Coronary artery (tissue), 2 donors: ENCODE measurements at regions not wholly inside any gene's neighbourhood (a gene's known extent, or its start where the extent isn't known, plus 50 kb on each side); places are given as distances from the start of the nearest gene placed in this dataset.

Experiments used
- DNase-seq: peaks from one replicate; pipeline ENCODE4 v3.0.0-alpha.2; 2017; ENCODE audit warnings: low spot score
- H3K27ac ChIP-seq, 2 donors: fragments of 200-600 bp; sonication (generic); one replicate each; pipeline ENCODE4 v1.5.1; 2016 to 2019
- H3K4me3 ChIP-seq: fragments of 200-600 bp; sonication (generic); 2 replicates; pipeline ENCODE4 v1.5.1; 2016; ENCODE audit warnings: mild to moderate bottlenecking, moderate library complexity
- CTCF ChIP-seq: fragments of 200-600 bp; sonication (generic); IDR thresholded peaks from one replicate; pipeline ENCODE4 v1.5.1; 2019; ENCODE audit warnings: antibody characterized with exemption

- Histone ChIP-seq H3K27ac (no peak overlapping the region), H3K4me3 (no peak overlapping the region)
- no peak for DNase-seq
- no peak for TF ChIP-seq CTCF
These were observed 533.7 kb upstream of the DAB1 start for GRCh38 chr1:57957576-57957975.

- TF ChIP-seq CTCF: no peak
- Histone ChIP-seq H3K4me3 (no peak overlapping the region), H3K27ac (no peak overlapping the region)
- no peak for DNase-seq
These were observed 527.5 kb upstream of the DAB1 start for GRCh38 chr1:57951390-57951789.

GRCh38 chr1:57949168-57949567 lies 525.3 kb upstream of the DAB1 start:
- no peak overlapping the region for H3K4me3 ChIP-seq
- H3K27ac ChIP-seq: no peak overlapping the region
- no peak for DNase-seq
- TF ChIP-seq CTCF: no peak

DNA sequence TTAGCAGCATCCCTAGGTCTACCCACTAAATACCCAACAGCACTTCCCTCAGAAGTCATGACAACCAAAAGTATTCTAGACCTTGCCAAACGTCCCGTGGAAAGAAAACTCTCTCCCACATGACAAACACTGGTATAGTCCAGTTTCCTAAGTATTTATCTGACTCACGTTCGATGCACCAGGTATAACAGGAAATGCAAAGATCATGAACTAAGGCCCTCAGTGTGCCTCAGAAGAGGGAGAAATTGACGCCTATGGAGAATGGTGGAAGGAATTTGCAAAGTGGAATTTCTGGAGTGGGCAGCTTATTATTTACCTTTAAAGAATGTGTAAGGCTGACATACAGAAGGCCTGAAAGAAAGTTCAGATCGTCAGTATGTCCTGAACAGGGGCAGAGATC lies 523.6 kb upstream of the DAB1 start:
- DNase-seq: no peak
- Histone ChIP-seq H3K27ac (no peak overlapping the region), H3K4me3 (no peak overlapping the region)
- TF ChIP-seq CTCF: no peak

DNA sequence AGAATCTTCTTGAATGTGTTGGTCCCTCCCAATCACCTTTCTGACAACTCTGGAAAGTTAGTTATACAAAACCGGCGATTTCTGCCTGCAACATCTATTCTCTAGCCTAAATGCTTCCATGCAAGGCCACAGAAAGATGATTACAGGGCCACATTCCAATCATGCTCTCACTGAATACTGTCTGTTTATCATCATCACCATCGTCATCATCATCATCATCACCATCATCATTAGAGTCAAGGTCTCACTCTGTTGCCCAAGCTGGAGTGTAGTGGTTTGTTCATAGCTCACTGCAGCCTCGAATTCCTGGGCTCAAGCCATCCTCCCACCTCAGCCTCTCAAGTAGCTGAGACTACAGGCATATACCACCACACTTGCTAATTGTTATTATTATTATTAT lies 521.2 kb upstream of the DAB1 start:
- Histone ChIP-seq H3K4me3 (no peak overlapping the region), H3K27ac (no peak overlapping the region)
- no peak for DNase-seq
- TF ChIP-seq CTCF: no peak

GRCh38 chr1:57943365-57943764 lies 519.5 kb upstream of the DAB1 start:
- TF ChIP-seq CTCF: no peak
- no peak overlapping the region for H3K4me3 ChIP-seq
- DNase-seq: no peak
- H3K27ac ChIP-seq: no peak overlapping the region

DNA sequence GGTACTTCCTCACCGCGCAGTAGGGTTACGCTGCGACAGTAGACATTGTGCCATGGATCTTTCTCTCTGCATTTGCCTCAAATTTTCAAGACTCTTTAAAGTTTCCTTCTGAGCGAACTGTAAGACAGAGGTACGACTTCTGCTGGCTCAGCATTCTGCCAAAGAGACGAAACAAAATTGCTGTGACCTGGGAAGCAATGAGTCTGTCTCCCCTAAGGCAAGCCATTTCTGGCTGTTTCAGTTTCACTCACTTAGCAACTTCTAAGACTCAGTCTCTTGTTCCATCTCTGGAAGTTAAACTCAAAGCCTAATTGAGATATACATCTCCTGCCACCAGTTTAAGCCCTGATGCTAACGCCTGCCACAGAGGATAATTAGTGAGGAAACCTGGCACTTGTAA lies 510.9 kb upstream of the DAB1 start:
- H3K4me3 ChIP-seq: no peak overlapping the region
- H3K27ac ChIP-seq: no peak overlapping the region
- no peak for DNase-seq
- no peak for TF ChIP-seq CTCF
